Psoas muscle (tissue), 7 donors: ENCODE measurements at regions not wholly inside any gene's neighbourhood (a gene's known extent, or its start where the extent isn't known, plus 50 kb on each side); places are given as distances from the start of the nearest gene placed in this dataset.

Experiments
- ATAC-seq, 4 donors: fragments of 200-7000 bp; cut with Tn5 transposase; one replicate each; pipeline ENCODE4 v1.9.1; 2020; ENCODE audit warnings: moderate library complexity in 3 of 4, mild to moderate bottlenecking in 2 of 4
- DNase-seq, 2 donors: peaks; one replicate each; pipeline ENCODE4 v3.0.0-alpha.2; 2020
- H3K27ac ChIP-seq: fragments of 200-600 bp; one replicate; pipeline ENCODE4 v1.8.0; 2022
- H3K27me3 ChIP-seq, 3 donors: fragments of 200-600 bp in 1 of 3; one replicate each; pipeline versions ENCODE4 v1.6.1 to v1.8.0; 2013 to 2022; ENCODE audit warnings: low read length in 2 of 3, mild to moderate bottlenecking in 2 of 3, moderate library complexity in 1 of 3; ENCODE audit not compliant: insufficient read depth in 3 of 3
- H3K36me3 ChIP-seq, 2 donors: fragments of 200-600 bp in 1 of 2; one replicate each; pipeline versions ENCODE4 v1.6.1 to v1.8.0; 2013 to 2022; ENCODE audit warnings: low read depth in 1 of 2, mild to moderate bottlenecking in 1 of 2, moderate library complexity in 1 of 2; ENCODE audit not compliant: insufficient read depth in 1 of 2
- H3K4me1 ChIP-seq: fragments of 200-600 bp; one replicate; pipeline ENCODE4 v1.8.0; 2022
- H3K4me3 ChIP-seq: fragments of 200-600 bp; one replicate; pipeline ENCODE4 v1.8.0; 2022; ENCODE audit warnings: mild to moderate bottlenecking
- H3K9me3 ChIP-seq: fragments of 200-600 bp; one replicate; pipeline ENCODE4 v1.8.0; 2022
- WGBS, 3 donors: extraction: QIAGEN DNeasy Blood & Tissue Kit; methylation state at CpG; one replicate each; pipeline versions ENCODE4 v1.1.6 to v1.1.7; 2013; 5-methylcytosine and 5-hydroxymethylcytosine counted together
- intact Hi-C, 2 donors: fragments of 100-400 bp; cut with DNase I; formaldehyde crosslinking; loops; one replicate each; pipeline versions ENCODE4 v1.11.0 to v1.14.2; 2022
- TF ChIP-seq, protein P1 (sequence below): fragments of 200-600 bp; IDR thresholded peaks from one replicate; pipeline ENCODE4 v1.8.0; 2022; ENCODE audit warnings: antibody characterized with exemption
- donor health status: healthy with polysubstance abuse.
- donor health status: DM: no; HTN: no; CAD: no; lungs with moderate emphysema.
- donor health status: Bipolar disorder and iron deficiency.
- donor health status: healthy.
- donor health status: DM: yes; HTN: yes; CAD: no.
- donor health status: DM: no; HTN: no; CAD: no.
- donor health status: DM: yes; HTN: yes; CAD: no.

DNA sequence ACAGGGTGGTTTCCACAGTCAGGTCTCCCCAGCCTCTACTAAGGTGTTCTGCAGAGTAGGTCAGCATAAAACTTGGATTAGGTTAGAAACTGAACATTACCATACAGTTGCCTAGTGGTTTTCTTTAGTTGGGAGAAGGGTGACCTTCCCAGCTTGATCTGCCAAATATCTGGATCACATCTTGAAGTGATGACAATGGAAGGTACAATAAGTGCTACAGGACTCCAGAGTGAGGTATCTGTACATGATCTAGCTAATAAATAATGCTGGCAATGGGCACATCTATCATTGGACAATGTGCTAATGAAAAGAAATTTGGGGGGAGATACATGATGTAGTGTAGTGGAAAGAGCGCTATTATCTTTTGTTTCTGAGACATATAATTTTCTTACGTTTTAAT, 54.6 kb upstream of the ACVR1 start:
- DNase-seq (no peak), ATAC-seq (no peak)

DNA sequence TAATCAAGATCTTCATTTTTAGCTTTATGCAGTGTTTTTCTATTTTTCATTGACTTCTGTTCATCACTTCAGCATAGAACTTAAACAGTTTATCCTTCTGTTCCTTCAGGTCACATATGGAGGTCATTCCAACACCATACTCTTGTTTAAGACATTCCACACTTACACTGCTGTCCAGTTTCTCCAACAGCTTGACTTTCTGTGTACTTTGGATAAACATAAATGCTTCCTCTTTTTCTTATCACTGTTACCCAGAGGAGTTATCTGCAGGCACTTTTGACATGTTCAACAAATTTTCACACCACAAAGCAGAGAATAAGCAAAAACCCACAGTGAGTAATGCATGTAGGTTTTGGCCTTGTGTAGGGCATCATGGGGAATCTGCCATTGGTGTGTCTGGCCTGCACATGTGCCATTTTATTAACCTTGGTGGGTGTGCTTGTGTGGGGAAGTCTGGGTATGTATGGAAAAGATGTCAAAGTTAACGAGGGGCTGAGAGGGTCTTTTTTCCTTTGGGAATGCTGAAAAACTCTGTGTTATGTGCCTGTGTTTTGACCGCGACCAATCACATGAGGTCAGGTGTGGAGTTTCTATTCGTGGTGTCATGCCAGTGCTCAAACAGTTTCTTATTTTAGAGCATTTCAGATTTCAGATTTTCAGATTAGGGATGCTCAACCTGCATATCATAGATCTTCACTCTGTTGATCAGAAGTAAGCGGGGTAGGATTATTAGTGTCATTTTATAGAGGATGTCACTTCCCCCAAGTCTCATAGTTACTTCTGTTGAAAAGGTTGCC, 53.9 kb upstream of the ACVR1 start:
- 69 to 77% (median 69%) methylated on average over 5 of the region's 5 CpGs for WGBS, 3 donors
- H3K9me3 ChIP-seq: no peaks in the 10 kb centered on the region
- H3K27me3 ChIP-seq: peaks cover 0 to 3% (median 0%) of the 10 kb centered on the region in 3 donors
- ATAC-seq: no peak
- H3K36me3 ChIP-seq: no peaks in the 10 kb centered on the region
- H3K4me1 ChIP-seq: no peaks in the 10 kb centered on the region
- intact Hi-C loops: no loop called here
- H3K27ac ChIP-seq: no peak overlapping the region
- no peak overlapping the region for H3K4me3 ChIP-seq
- TF ChIP-seq, protein P1, sequence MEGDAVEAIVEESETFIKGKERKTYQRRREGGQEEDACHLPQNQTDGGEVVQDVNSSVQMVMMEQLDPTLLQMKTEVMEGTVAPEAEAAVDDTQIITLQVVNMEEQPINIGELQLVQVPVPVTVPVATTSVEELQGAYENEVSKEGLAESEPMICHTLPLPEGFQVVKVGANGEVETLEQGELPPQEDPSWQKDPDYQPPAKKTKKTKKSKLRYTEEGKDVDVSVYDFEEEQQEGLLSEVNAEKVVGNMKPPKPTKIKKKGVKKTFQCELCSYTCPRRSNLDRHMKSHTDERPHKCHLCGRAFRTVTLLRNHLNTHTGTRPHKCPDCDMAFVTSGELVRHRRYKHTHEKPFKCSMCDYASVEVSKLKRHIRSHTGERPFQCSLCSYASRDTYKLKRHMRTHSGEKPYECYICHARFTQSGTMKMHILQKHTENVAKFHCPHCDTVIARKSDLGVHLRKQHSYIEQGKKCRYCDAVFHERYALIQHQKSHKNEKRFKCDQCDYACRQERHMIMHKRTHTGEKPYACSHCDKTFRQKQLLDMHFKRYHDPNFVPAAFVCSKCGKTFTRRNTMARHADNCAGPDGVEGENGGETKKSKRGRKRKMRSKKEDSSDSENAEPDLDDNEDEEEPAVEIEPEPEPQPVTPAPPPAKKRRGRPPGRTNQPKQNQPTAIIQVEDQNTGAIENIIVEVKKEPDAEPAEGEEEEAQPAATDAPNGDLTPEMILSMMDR: no peak
- DNase-seq: no peak

More for the DNA sequence above, 54.6 kb upstream of the ACVR1 start:
- H3K36me3 ChIP-seq: no peaks in the 10 kb centered on the region
- H3K4me1 ChIP-seq: no peaks in the 10 kb centered on the region
- intact Hi-C loops: no loop called here
- H3K27ac ChIP-seq: no peak overlapping the region
- TF ChIP-seq, protein P1: no peak
- no peak overlapping the region for H3K4me3 ChIP-seq
- 51 to 72% (median 63%) methylated on average over 2 of the region's 2 CpGs for WGBS, 3 donors
- H3K9me3 ChIP-seq: no peaks in the 10 kb centered on the region
- peaks cover 0 to 3% (median 0%) of the 10 kb centered on the region in 3 donors for H3K27me3 ChIP-seq

DNA sequence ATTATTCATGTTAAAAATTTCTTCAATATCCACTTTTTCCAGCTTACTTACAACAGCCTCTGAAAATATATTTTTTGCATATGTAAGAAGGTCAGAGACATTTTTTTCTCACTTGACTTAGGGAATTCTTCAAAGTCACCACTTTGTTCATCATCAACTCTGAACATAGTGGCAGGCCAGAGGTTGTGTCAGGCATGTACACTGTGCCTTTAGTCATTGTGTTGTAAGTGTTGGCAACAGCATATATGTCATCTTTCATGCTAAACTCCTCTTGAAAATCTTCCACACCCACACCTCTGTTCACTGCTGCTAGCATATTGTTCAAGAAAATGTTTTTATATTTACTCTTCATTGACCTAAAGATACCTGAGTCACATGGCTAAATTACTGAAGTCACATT, 52.2 kb upstream of the ACVR1 start:
- no peaks in the 10 kb centered on the region for H3K9me3 ChIP-seq
- no peak for ATAC-seq

DNA sequence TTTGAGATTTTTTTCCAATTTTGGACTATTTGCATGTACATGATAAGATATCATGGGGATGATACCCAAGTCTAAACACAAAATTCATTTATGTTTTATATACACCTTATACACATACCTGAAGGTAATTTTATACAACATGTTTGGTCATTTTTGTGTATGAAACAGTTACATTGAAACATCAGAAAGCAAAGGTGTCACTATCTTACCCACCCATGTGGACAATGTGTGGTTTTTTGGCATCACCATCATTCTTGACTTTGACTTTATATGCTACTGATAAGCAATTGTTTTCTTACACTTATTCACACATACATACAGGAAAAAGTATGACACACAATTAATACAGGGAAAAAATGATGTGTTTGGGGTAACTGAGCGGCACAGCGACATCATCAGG, 51.0 kb upstream of the ACVR1 start:
- H3K4me1 ChIP-seq: no peaks in the 10 kb centered on the region
- 96 to 97% (median 96%) methylated on average over 2 of the region's 2 CpGs for WGBS, 3 donors
- no peak overlapping the region for H3K27ac ChIP-seq
- no peaks in the 10 kb centered on the region for H3K27me3 ChIP-seq
- H3K36me3 ChIP-seq: no peaks in the 10 kb centered on the region
- intact Hi-C loops: no loop called here
- ATAC-seq (no peak), DNase-seq (no peak)
- no peaks in the 10 kb centered on the region for H3K9me3 ChIP-seq
- TF ChIP-seq, protein P1: no peak
- no peak overlapping the region for H3K4me3 ChIP-seq

More for the DNA sequence above, 52.2 kb upstream of the ACVR1 start:
- H3K36me3 ChIP-seq: no peaks in the 10 kb centered on the region
- no peak for DNase-seq
- H3K4me1 ChIP-seq: no peaks in the 10 kb centered on the region
- no peak overlapping the region for H3K4me3 ChIP-seq
- intact Hi-C loops: no loop called here
- no peak overlapping the region for H3K27ac ChIP-seq
- no peaks in the 10 kb centered on the region for H3K27me3 ChIP-seq
- TF ChIP-seq, protein P1: no peak
